Spinal cord (tissue), 9 donors: ENCODE measurements at regions not wholly inside any gene's neighbourhood (a gene's known extent, or its start where the extent isn't known, plus 50 kb on each side); places are given as distances from the start of the nearest gene placed in this dataset.
"Not testable (repeated sequence)": the region's sequence is repeated elsewhere in the genome, so short reads cannot be mapped to it uniquely, and the experiment has no call there.

ENCODE experiments used
- DNase-seq, 6 donors: peaks; one replicate each; pipeline versions ENCODE4 v3.0.0 to v3.0.0-alpha.2; 2013 to 2015; ENCODE audit warnings: low spot score in 6 of 6, low read depth in 4 of 6
- H3K27ac ChIP-seq: one replicate; pipeline ENCODE4 v1.5.1; 2013; ENCODE audit warnings: low read depth, low read length, control low read depth
- H3K27me3 ChIP-seq: one replicate; pipeline ENCODE4 v1.6.1; 2013; ENCODE audit warnings: low read length; ENCODE audit not compliant: control insufficient read depth, insufficient read depth
- H3K36me3 ChIP-seq: one replicate; pipeline ENCODE4 v1.6.1; 2013; ENCODE audit warnings: low read length; ENCODE audit not compliant: control insufficient read depth, insufficient read depth
- H3K4me1 ChIP-seq: one replicate; pipeline ENCODE4 v1.6.1; 2013; ENCODE audit warnings: low read length; ENCODE audit not compliant: control insufficient read depth, insufficient read depth
- H3K4me3 ChIP-seq: one replicate; pipeline ENCODE4 v1.5.1; 2013; ENCODE audit warnings: low read depth, low read length, control low read depth
- H3K9me3 ChIP-seq: one replicate; pipeline ENCODE4 v1.6.1; 2013; ENCODE audit warnings: low read length; ENCODE audit not compliant: control insufficient read depth, insufficient read depth
- WGBS: methylation state at CpG from one replicate; pipeline ENCODE4 v1.1.5; 2013; ENCODE audit warnings: missing lambda C conversion rate; ENCODE audit not compliant: insufficient coverage; 5-methylcytosine and 5-hydroxymethylcytosine counted together
- donor health status: healthy.

GRCh38 chr12:72889791-72890190 is 617.6 kb downstream of the TRHDE start:
- Histone ChIP-seq H3K27ac (no peak overlapping the region), H3K4me1 (no peaks in the 10 kb centered on the region), H3K4me3 (no peak overlapping the region), H3K27me3 (no peaks in the 10 kb centered on the region), H3K36me3 (no peaks in the 10 kb centered on the region), H3K9me3 (no peaks in the 10 kb centered on the region)
- WGBS = no CpG with 5 or more reads among the region's 1 CpG
- no peak for DNase-seq

- Histone ChIP-seq H3K9me3 (no peaks in the 10 kb centered on the region), H3K27ac (no peak overlapping the region), H3K4me3 (no peak overlapping the region), H3K27me3 (no peaks in the 10 kb centered on the region), H3K4me1 (no peaks in the 10 kb centered on the region), H3K36me3 (no peaks in the 10 kb centered on the region)
- no CpG with 5 or more reads among the region's 1 CpG for WGBS
- no peak for DNase-seq
These were observed 629.5 kb downstream of the TRHDE start for GRCh38 chr12:72901685-72902084.

GRCh38 chr12:72925716-72926115 is 653.5 kb downstream of the TRHDE start:
- no peaks in the 10 kb centered on the region for H3K9me3 ChIP-seq
- H3K27ac ChIP-seq = no peak overlapping the region
- H3K4me3 ChIP-seq = no peak overlapping the region
- DNase-seq = no peak
- WGBS = no CpG with 5 or more reads among the region's 2 CpGs
- no peaks in the 10 kb centered on the region for H3K27me3 ChIP-seq
- H3K4me1 ChIP-seq = no peaks in the 10 kb centered on the region
- H3K36me3 ChIP-seq = no peaks in the 10 kb centered on the region

- H3K27me3 ChIP-seq, DNase-seq, H3K9me3 ChIP-seq, H3K27ac ChIP-seq, H3K4me3 ChIP-seq, H3K36me3 ChIP-seq, H3K4me1 ChIP-seq: not testable (repeated sequence)
- 98% methylated on average over 5 of the region's 7 CpGs for WGBS
These were observed 659.7 kb downstream of the TRHDE start for GRCh38 chr12:72931838-72932237.

- Histone ChIP-seq H3K27ac (no peak overlapping the region), H3K4me1 (no peaks in the 10 kb centered on the region), H3K4me3 (no peak overlapping the region), H3K36me3 (no peaks in the 10 kb centered on the region), H3K9me3 (no peaks in the 10 kb centered on the region), H3K27me3 (no peaks in the 10 kb centered on the region)
- no CpG with 5 or more reads among the region's 1 CpG for WGBS
- no peak for DNase-seq
These were observed 665.3 kb downstream of the TRHDE start for GRCh38 chr12:72937486-72937885.

- no peaks in the 10 kb centered on the region for H3K4me1 ChIP-seq
- DNase-seq = no peak
- no peaks in the 10 kb centered on the region for H3K27me3 ChIP-seq
- H3K36me3 ChIP-seq = no peaks in the 10 kb centered on the region
- H3K4me3 ChIP-seq = no peak overlapping the region
- H3K9me3 ChIP-seq = no peaks in the 10 kb centered on the region
- no CpG with 5 or more reads among the region's 3 CpGs for WGBS
- no peak overlapping the region for H3K27ac ChIP-seq
These were observed 685.3 kb downstream of the TRHDE start for GRCh38 chr12:72957454-72957853.

- no peaks in the 10 kb centered on the region for H3K27me3 ChIP-seq
- H3K9me3 ChIP-seq = peaks cover 4% of the 10 kb centered on the region
- H3K27ac ChIP-seq = no peak overlapping the region
- WGBS = 100% methylated on average over 1 of the region's 3 CpGs
- no peaks in the 10 kb centered on the region for H3K4me1 ChIP-seq
- no peak overlapping the region for H3K4me3 ChIP-seq
- DNase-seq = no peak
- H3K36me3 ChIP-seq = no peaks in the 10 kb centered on the region
These were observed 694.5 kb downstream of the TRHDE start for GRCh38 chr12:72966684-72967083.

GRCh38 chr12:72974954-72975555 is 702.9 kb downstream of the TRHDE start:
- H3K4me3 ChIP-seq = no peak overlapping the region
- no peak for DNase-seq
- WGBS = 89% methylated on average over 8 of the region's 10 CpGs

GRCh38 chr12:72978999-72979398 is 706.8 kb downstream of the TRHDE start:
- WGBS = no CpG with 5 or more reads among the region's 4 CpGs
- H3K36me3 ChIP-seq = no peaks in the 10 kb centered on the region
- H3K4me1 ChIP-seq = no peaks in the 10 kb centered on the region
- no peak for DNase-seq
- H3K27me3 ChIP-seq = no peaks in the 10 kb centered on the region
- no peak overlapping the region for H3K4me3 ChIP-seq
- H3K27ac ChIP-seq = no peak overlapping the region
- no peaks in the 10 kb centered on the region for H3K9me3 ChIP-seq

More at GRCh38 chr12:72974954-72975555, 702.9 kb downstream of the TRHDE start:
- no peaks in the 10 kb centered on the region for H3K27me3 ChIP-seq
- no peak overlapping the region for H3K27ac ChIP-seq
- no peaks in the 10 kb centered on the region for H3K4me1 ChIP-seq
- H3K9me3 ChIP-seq = no peaks in the 10 kb centered on the region
- no peaks in the 10 kb centered on the region for H3K36me3 ChIP-seq

GRCh38 chr12:72982356-72982755 is 710.2 kb downstream of the TRHDE start:
- Histone ChIP-seq H3K4me3 (no peak overlapping the region), H3K27me3 (no peaks in the 10 kb centered on the region), H3K9me3 (no peaks in the 10 kb centered on the region), H3K36me3 (no peaks in the 10 kb centered on the region), H3K27ac (no peak overlapping the region), H3K4me1 (no peaks in the 10 kb centered on the region)
- no peak for DNase-seq
- WGBS = 100% methylated on average over 2 of the region's 5 CpGs
